Endothelial cell of umbilical vein (primary cell): ENCODE measurements at regions not wholly inside any gene's neighbourhood (a gene's known extent, or its start where the extent isn't known, plus 50 kb on each side); places are given as distances from the start of the nearest gene placed in this dataset.

Experiments used
- BruUV-seq: library from RNA; stranded (reverse); fragments of 400-500 nt; replicated peaks from 2 replicates; lab custom pipeline; 2021; lab: Mats Ljungman, UMichigan
- CTCF ChIA-PET: fragments of 300-600, 350-600 bp; sonication (Branson Sonifier 250); formaldehyde crosslinking; loops from one replicate; lab custom pipeline; 2021; ENCODE audit warnings: antibody characterized with exemption, inconsistent platforms; lab: Charles Lee
- POLR2A ChIA-PET: fragments of 300-600, 350-600 bp; sonication (Branson Sonifier 250); formaldehyde crosslinking; loops from one replicate; lab custom pipeline; 2021; ENCODE audit warnings: antibody characterized with exemption, inconsistent platforms; lab: Charles Lee
- DNase-seq: peaks from one replicate; pipeline ENCODE4 v3.0.0-alpha.2; 2011; ENCODE audit warnings: low read depth, low spot score
- FAIRE-seq: peaks from 2 replicates; lab custom pipeline; 2011; peaks lifted over from hg19 to GRCh38; lab: Jason Lieb, UNC
- H2AFZ ChIP-seq: 2 replicates; pipeline ENCODE4 v1.6.0; 2012; ENCODE audit warnings: low read depth, low read length, control low read depth, inconsistent platforms
- H3K27ac ChIP-seq: 2 replicates; pipeline ENCODE4 v1.5.1; 2011; ENCODE audit warnings: low read depth, mild to moderate bottlenecking, control low read depth, low read length, moderate library complexity; ENCODE audit not compliant: insufficient read depth
- H3K27me3 ChIP-seq, 2 experiments: 2 replicates each; pipeline versions ENCODE4 v1.6.0 to v1.6.1; 2011; ENCODE audit warnings: low read length in 2 of 2, mixed read lengths in 1 of 2; ENCODE audit not compliant: control insufficient read depth in 2 of 2, insufficient read depth in 2 of 2
- H3K36me3 ChIP-seq, 2 experiments: 2 replicates in 1 of 2; 3 replicates in 1 of 2; pipeline ENCODE4 v1.5.1; 2011; ENCODE audit warnings: low read length in 2 of 2, mild to moderate bottlenecking in 1 of 2, moderate library complexity in 1 of 2; ENCODE audit not compliant: control insufficient read depth in 2 of 2, insufficient read depth in 2 of 2; ENCODE audit errors: extremely low read depth in 1 of 2
- H3K4me1 ChIP-seq: 3 replicates; pipeline ENCODE4 v1.5.1; 2011; ENCODE audit warnings: mild to moderate bottlenecking, low read length; ENCODE audit not compliant: control insufficient read depth, insufficient read depth; ENCODE audit errors: extremely low read depth
- H3K4me2 ChIP-seq: 2 replicates; pipeline ENCODE4 v1.6.1; 2011; ENCODE audit warnings: low read length, control low read depth, mixed read lengths; ENCODE audit not compliant: insufficient read depth
- H3K4me3 ChIP-seq, 3 experiments: fragments of 200-600 bp in 1 of 3; sonication (generic), shearing (Covaris generic) in 1 of 3; replicated peaks in 1 of 3; 2 replicates each; pipeline ENCODE4 v1.5.1; 2011 to 2016; ENCODE audit warnings: control low read depth in 3 of 3, low read length in 3 of 3, mild to moderate bottlenecking in 2 of 3, inconsistent platforms in 1 of 3, low read depth in 1 of 3, moderate library complexity in 1 of 3; ENCODE audit not compliant: insufficient read depth in 1 of 3
- H3K79me2 ChIP-seq: 2 replicates; pipeline ENCODE4 v1.6.0; 2012; ENCODE audit warnings: low read length, inconsistent platforms; ENCODE audit not compliant: control insufficient read depth, insufficient read depth
- H3K9ac ChIP-seq: replicated peaks from 2 replicates; pipeline ENCODE3; 2011; ENCODE audit warnings: low read length, control low read depth; ENCODE audit not compliant: insufficient read depth; ENCODE audit errors: extremely low read depth
- H3K9me1 ChIP-seq: replicated peaks from 3 replicates; pipeline ENCODE4 v1.6.0; 2011; ENCODE audit warnings: mild to moderate bottlenecking, low read length; ENCODE audit not compliant: control insufficient read depth, insufficient read depth; ENCODE audit errors: extremely low read depth
- H3K9me3 ChIP-seq: replicated peaks from 2 replicates; pipeline ENCODE4 v1.5.1; 2012; ENCODE audit warnings: low read length, inconsistent platforms; ENCODE audit not compliant: control insufficient read depth, insufficient read depth
- H4K20me1 ChIP-seq: replicated peaks from 2 replicates; pipeline ENCODE3; 2011; ENCODE audit warnings: mild to moderate bottlenecking, low read length; ENCODE audit not compliant: control insufficient read depth, insufficient read depth; ENCODE audit errors: extremely low read depth
- EZH2 ChIP-seq: IDR thresholded peaks from 2 replicates; pipeline ENCODE4 v1.6.1; 2012; ENCODE audit warnings: borderline replicate concordance, low read depth, mild to moderate bottlenecking, moderate library complexity, low read length, inconsistent platforms; ENCODE audit not compliant: severe bottlenecking
- FOS ChIP-seq: IDR thresholded peaks from 2 replicates; pipeline ENCODE4 v1.6.1; 2011; ENCODE audit warnings: mild to moderate bottlenecking, low read length, moderate library complexity, borderline replicate concordance; ENCODE audit not compliant: insufficient read depth
- GATA2 ChIP-seq: IDR thresholded peaks from 2 replicates; pipeline ENCODE4 v1.7.0; 2011; ENCODE audit warnings: low read depth, mild to moderate bottlenecking, moderate library complexity, mixed read lengths, low read length; ENCODE audit not compliant: insufficient read length, insufficient read depth
- JUN ChIP-seq: IDR thresholded peaks from 2 replicates; pipeline ENCODE4 v1.6.1; 2011; ENCODE audit warnings: borderline replicate concordance, low read depth; ENCODE audit not compliant: insufficient read length, insufficient read depth
- MYC ChIP-seq: IDR thresholded peaks from one replicate; pipeline ENCODE4 v1.6.1; 2011; ENCODE audit warnings: mild to moderate bottlenecking, low read depth, low read length
- POLR2A ChIP-seq: IDR thresholded peaks from 2 replicates; pipeline ENCODE4 v1.6.1; 2012; ENCODE audit warnings: low read depth, mild to moderate bottlenecking, control low read depth, low read length
- dilution Hi-C: fragments of 300-500 bp; cut with MboI; formaldehyde crosslinking; loops from one replicate; pipeline ENCODE4 v1.15.0; 2019; ENCODE audit warnings: low sequenced_read_pairs; ENCODE audit not compliant: extremely low pct_ligation_motif_present
- intact Hi-C: fragments of 100-400 bp; cut with micrococcal nuclease; formaldehyde crosslinking; loops from one replicate; pipeline ENCODE4 v1.10.0; 2022
- TF ChIP-seq, protein P1 (sequence below), 2 donors: IDR thresholded peaks; 1 replicate in 1 of 2; 2 replicates in 1 of 2; pipeline ENCODE4 v1.5.1; 2011; ENCODE audit warnings: low read length in 2 of 2, mild to moderate bottlenecking in 2 of 2, moderate library complexity in 2 of 2, control low read depth in 1 of 2, inconsistent platforms in 1 of 2, low read depth in 1 of 2; ENCODE audit not compliant: insufficient read depth in 1 of 2; ENCODE audit errors: extremely low read depth in 1 of 2
- TF ChIP-seq, protein P2 (sequence below): IDR thresholded peaks from 2 replicates; pipeline ENCODE4 v1.6.1; 2011; ENCODE audit not compliant: insufficient read depth, insufficient read length

GRCh38 chr11:105524286-105524685 is 85.6 kb upstream of the GRIA4 start:
- Histone ChIP-seq H4K20me1 (no peaks in the 10 kb centered on the region), H3K4me1 (no peaks in the 10 kb centered on the region), H3K79me2 (no peaks in the 10 kb centered on the region), H3K4me2 (no peak overlapping the region), H3K27me3 (no peaks in the 10 kb centered on the region), H3K9ac (no peak overlapping the region), H3K27ac (no peak overlapping the region), H3K36me3 (no peaks in the 10 kb centered on the region), H3K9me3 (no peaks in the 10 kb centered on the region), H3K9me1 (no peaks in the 10 kb centered on the region), H3K4me3 (no peak overlapping the region), H2AFZ (no peak overlapping the region)
- intact Hi-C loops (no loop called here), dilution Hi-C loops (no loop called here)
- FAIRE-seq (no peak), DNase-seq (no peak)
- TF ChIP-seq GATA2 (no peak), POLR2A (no peak), JUN (no peak), MYC (no peak)
- TF ChIP-seq, protein P1, sequence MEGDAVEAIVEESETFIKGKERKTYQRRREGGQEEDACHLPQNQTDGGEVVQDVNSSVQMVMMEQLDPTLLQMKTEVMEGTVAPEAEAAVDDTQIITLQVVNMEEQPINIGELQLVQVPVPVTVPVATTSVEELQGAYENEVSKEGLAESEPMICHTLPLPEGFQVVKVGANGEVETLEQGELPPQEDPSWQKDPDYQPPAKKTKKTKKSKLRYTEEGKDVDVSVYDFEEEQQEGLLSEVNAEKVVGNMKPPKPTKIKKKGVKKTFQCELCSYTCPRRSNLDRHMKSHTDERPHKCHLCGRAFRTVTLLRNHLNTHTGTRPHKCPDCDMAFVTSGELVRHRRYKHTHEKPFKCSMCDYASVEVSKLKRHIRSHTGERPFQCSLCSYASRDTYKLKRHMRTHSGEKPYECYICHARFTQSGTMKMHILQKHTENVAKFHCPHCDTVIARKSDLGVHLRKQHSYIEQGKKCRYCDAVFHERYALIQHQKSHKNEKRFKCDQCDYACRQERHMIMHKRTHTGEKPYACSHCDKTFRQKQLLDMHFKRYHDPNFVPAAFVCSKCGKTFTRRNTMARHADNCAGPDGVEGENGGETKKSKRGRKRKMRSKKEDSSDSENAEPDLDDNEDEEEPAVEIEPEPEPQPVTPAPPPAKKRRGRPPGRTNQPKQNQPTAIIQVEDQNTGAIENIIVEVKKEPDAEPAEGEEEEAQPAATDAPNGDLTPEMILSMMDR (IDR thresholded peaks at IDR 0.05; ENCODE audit: extremely low read depth in 1 of 2, insufficient read depth in 1 of 2, low read depth in 1 of 2, low read length in 2 of 2): no peak
- TF ChIP-seq, protein P2, sequence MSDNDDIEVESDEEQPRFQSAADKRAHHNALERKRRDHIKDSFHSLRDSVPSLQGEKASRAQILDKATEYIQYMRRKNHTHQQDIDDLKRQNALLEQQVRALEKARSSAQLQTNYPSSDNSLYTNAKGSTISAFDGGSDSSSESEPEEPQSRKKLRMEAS: no peak
- CTCF ChIA-PET: no interaction called here
- POLR2A ChIA-PET: no interaction called here
- BruUV-seq: no TSS peak

- Histone ChIP-seq H3K9ac (no peak overlapping the region), H3K36me3 (no peaks in the 10 kb centered on the region), H3K4me2 (no peak overlapping the region), H3K9me1 (no peaks in the 10 kb centered on the region), H3K4me3 (no peak overlapping the region), H3K79me2 (no peaks in the 10 kb centered on the region), H3K9me3 (no peaks in the 10 kb centered on the region), H3K27me3 (no peaks in the 10 kb centered on the region), H4K20me1 (no peaks in the 10 kb centered on the region), H3K27ac (no peak overlapping the region), H3K4me1 (no peaks in the 10 kb centered on the region), H2AFZ (no peak overlapping the region)
- intact Hi-C loops (no loop called here), dilution Hi-C loops (no loop called here)
- no peak for TF ChIP-seq EZH2
- TF ChIP-seq, protein P2: no peak
- TF ChIP-seq FOS: no peak
- TF ChIP-seq POLR2A: no peak
- ChIA-PET CTCF (no interaction called here), POLR2A (no interaction called here)
- no TSS peak for BruUV-seq
- FAIRE-seq (no peak), DNase-seq (no peak)
Measured at GRCh38 chr11:105520706-105521345, 89.0 kb upstream of the GRIA4 start.
